K562 (cell line): ENCODE measurements at regions not wholly inside any gene's neighbourhood (a gene's known extent, or its start where the extent isn't known, plus 50 kb on each side); places are given as distances from the start of the nearest gene placed in this dataset.

Source experiments
- HMGN3 ChIP-seq: IDR thresholded peaks from 2 replicates; pipeline ENCODE4 v1.6.1; 2011; ENCODE audit warnings: borderline replicate concordance, low read depth, mild to moderate bottlenecking, mixed read lengths, low read length; ENCODE audit not compliant: insufficient read length; ENCODE audit errors: extremely low read depth
- MEF2D ChIP-seq: conservative IDR thresholded peaks from 2 replicates; pipeline ENCODE4 v1.6.1; 2016; ENCODE audit warnings: low read depth, missing genetic modification characterization, missing compliant biosample characterization
- NFRKB ChIP-seq: fragments of 450-650 bp; IDR thresholded peaks from 2 replicates; pipeline ENCODE4 v1.6.1; 2016; ENCODE audit warnings: low read depth
- ZNF324 ChIP-seq: fragments of 250-450 bp; sonication (Bioruptor Pico); IDR thresholded peaks from 2 replicates; pipeline ENCODE4 v1.4.0; 2020; ENCODE audit warnings: mild to moderate bottlenecking
- TF ChIP-seq, protein P1 (sequence below), 3 experiments: IDR thresholded peaks in 2 of 3; conservative IDR thresholded peaks in 1 of 3; 2 replicates each; pipeline ENCODE4 v1.5.1; 2011 to 2012; ENCODE audit warnings: low read length in 3 of 3, mild to moderate bottlenecking in 3 of 3, control low read depth in 2 of 3, improper control_type of control experiment in 1 of 3, inconsistent platforms in 1 of 3, low read depth in 1 of 3, mixed read lengths in 1 of 3, moderate library complexity in 1 of 3; ENCODE audit not compliant: insufficient read depth in 2 of 3
- TF ChIP-seq, protein P2 (sequence below): sonication (generic); formaldehyde crosslinking; IDR thresholded peaks from 2 replicates; pipeline ENCODE4 v1.8.1; 2023; ENCODE audit warnings: mild to moderate bottlenecking, missing genetic modification reagents, moderate library complexity

DNA sequence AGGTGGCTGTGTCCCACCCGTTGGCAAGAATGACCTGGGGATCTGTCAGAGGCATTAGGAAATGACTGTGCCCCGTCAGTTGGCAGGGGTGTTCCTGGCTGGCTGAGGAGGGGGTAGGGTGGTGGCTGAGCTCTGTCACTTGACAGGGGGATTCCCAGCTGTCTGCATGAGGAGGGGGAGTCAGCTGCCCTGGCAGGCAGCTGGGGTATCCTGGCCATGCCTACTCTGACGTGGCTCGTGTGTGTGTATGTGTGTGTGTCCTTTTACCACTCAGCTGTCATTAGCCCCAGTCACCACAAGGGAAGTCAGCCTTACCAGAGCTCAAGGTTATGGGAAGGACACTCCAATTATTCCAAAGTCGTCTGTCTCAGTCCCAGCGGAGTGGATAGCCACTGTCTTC is 93.2 kb downstream of the EFNB1 start:
- no peak for TF ChIP-seq HMGN3
- TF ChIP-seq MEF2D (tag): no peak
- TF ChIP-seq, protein P1, sequence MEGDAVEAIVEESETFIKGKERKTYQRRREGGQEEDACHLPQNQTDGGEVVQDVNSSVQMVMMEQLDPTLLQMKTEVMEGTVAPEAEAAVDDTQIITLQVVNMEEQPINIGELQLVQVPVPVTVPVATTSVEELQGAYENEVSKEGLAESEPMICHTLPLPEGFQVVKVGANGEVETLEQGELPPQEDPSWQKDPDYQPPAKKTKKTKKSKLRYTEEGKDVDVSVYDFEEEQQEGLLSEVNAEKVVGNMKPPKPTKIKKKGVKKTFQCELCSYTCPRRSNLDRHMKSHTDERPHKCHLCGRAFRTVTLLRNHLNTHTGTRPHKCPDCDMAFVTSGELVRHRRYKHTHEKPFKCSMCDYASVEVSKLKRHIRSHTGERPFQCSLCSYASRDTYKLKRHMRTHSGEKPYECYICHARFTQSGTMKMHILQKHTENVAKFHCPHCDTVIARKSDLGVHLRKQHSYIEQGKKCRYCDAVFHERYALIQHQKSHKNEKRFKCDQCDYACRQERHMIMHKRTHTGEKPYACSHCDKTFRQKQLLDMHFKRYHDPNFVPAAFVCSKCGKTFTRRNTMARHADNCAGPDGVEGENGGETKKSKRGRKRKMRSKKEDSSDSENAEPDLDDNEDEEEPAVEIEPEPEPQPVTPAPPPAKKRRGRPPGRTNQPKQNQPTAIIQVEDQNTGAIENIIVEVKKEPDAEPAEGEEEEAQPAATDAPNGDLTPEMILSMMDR (IDR thresholded peaks at IDR 0.05 in 2 of 3, conservative IDR thresholded peaks at IDR 0.05 in 1 of 3; ENCODE audit: insufficient read depth in 2 of 3, low read depth in 1 of 3, low read length in 3 of 3): no peak
- no peak for TF ChIP-seq NFRKB
- TF ChIP-seq, protein P2, sequence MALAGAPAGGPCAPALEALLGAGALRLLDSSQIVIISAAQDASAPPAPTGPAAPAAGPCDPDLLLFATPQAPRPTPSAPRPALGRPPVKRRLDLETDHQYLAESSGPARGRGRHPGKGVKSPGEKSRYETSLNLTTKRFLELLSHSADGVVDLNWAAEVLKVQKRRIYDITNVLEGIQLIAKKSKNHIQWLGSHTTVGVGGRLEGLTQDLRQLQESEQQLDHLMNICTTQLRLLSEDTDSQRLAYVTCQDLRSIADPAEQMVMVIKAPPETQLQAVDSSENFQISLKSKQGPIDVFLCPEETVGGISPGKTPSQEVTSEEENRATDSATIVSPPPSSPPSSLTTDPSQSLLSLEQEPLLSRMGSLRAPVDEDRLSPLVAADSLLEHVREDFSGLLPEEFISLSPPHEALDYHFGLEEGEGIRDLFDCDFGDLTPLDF (CRISPR knock-in tag): no peak
- no peak for TF ChIP-seq ZNF324
